ENCODE measurements at regions not wholly inside any gene's neighbourhood (a gene's known extent, or its start where the extent isn't known, plus 50 kb on each side); places are given as distances from the start of the nearest gene placed in this dataset.

DNA sequence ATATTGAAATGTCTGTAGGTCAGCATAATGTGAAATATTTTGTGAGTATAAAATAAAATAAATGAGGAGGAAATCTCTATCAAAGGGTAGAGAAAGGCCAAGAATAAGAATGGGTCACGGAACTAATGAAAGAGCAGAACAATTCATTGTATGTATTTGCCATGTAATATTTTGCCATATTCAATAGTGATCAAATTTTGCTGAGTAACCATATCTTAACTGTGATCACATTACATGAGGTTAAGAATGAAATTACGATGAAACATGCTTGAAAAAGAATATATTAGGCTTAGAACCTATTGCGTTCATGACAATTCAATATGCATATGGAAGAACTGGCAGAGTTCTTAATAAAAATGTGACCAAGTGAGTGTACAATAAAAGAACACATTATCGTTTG is 437.2 kb upstream of the NRXN1 start:
- no peak for TF ChIP-seq TAF1 (IDR thresholded peaks at IDR 0.05; ENCODE audit: borderline replicate concordance, insufficient read depth, low read length)
- no peak for TF ChIP-seq REST (IDR thresholded peaks at IDR 0.05; ENCODE audit: insufficient read depth in 1 of 2, low read depth in 2 of 2, low read length in 2 of 2)
- no peak for TF ChIP-seq POLR2AphosphoS5 (IDR thresholded peaks at IDR 0.05; ENCODE audit: low read depth, low read length)
- TF ChIP-seq FOXP2 (optimal IDR thresholded peaks at IDR 0.05; ENCODE audit: borderline replicate concordance, extremely low read depth, extremely low read length, insufficient read depth) = no peak
- no peak for TF ChIP-seq SIN3A (IDR thresholded peaks at IDR 0.05; ENCODE audit: borderline replicate concordance, insufficient read depth, low read length)

- TF ChIP-seq FOXP2 (optimal IDR thresholded peaks at IDR 0.05; ENCODE audit: borderline replicate concordance, extremely low read depth, extremely low read length, insufficient read depth) (no peak), POLR2AphosphoS5 (IDR thresholded peaks at IDR 0.05; ENCODE audit: low read depth, low read length) (no peak), TAF1 (IDR thresholded peaks at IDR 0.05; ENCODE audit: borderline replicate concordance, insufficient read depth, low read length) (no peak), REST (IDR thresholded peaks at IDR 0.05; ENCODE audit: insufficient read depth in 1 of 2, low read depth in 2 of 2, low read length in 2 of 2) (no peak), SIN3A (IDR thresholded peaks at IDR 0.05; ENCODE audit: borderline replicate concordance, insufficient read depth, low read length) (no peak)
These were observed 433.4 kb upstream of the NRXN1 start for GRCh38 chr2:51465326-51465725.

DNA sequence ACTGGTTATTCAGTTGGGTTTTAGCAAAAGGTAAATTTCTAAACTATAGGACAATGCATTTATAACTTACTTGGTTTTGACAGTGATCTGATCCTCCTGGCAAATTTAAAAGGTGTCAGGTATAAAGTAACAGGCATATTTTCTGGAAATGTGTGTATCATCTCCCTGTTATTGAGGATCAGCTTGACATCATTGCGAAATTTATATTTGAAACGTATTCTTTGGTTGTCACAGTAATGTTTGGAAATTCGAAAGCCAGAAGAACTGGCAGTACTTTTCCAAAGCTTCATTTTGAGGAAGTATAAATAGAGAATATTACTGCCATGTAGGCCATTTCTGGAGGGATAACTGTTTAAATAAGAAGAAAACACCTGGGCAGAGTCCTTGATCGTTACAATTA is 422.2 kb upstream of the NRXN1 start:
- TF ChIP-seq TAF1 (IDR thresholded peaks at IDR 0.05; ENCODE audit: borderline replicate concordance, insufficient read depth, low read length) (no peak), SIN3A (IDR thresholded peaks at IDR 0.05; ENCODE audit: borderline replicate concordance, insufficient read depth, low read length) (no peak), REST (IDR thresholded peaks at IDR 0.05; ENCODE audit: insufficient read depth in 1 of 2, low read depth in 2 of 2, low read length in 2 of 2) (no peak), FOXP2 (optimal IDR thresholded peaks at IDR 0.05; ENCODE audit: borderline replicate concordance, extremely low read depth, extremely low read length, insufficient read depth) (no peak), POLR2AphosphoS5 (IDR thresholded peaks at IDR 0.05; ENCODE audit: low read depth, low read length) (no peak)

- no peak for TF ChIP-seq REST (IDR thresholded peaks at IDR 0.05; ENCODE audit: insufficient read depth in 1 of 2, low read depth in 2 of 2, low read length in 2 of 2)
- TF ChIP-seq FOXP2 (optimal IDR thresholded peaks at IDR 0.05; ENCODE audit: borderline replicate concordance, extremely low read depth, extremely low read length, insufficient read depth) = no peak
- TF ChIP-seq POLR2AphosphoS5 (IDR thresholded peaks at IDR 0.05; ENCODE audit: low read depth, low read length) = no peak
- TF ChIP-seq SIN3A (IDR thresholded peaks at IDR 0.05; ENCODE audit: borderline replicate concordance, insufficient read depth, low read length) = no peak
- TF ChIP-seq TAF1 (IDR thresholded peaks at IDR 0.05; ENCODE audit: borderline replicate concordance, insufficient read depth, low read length) = no peak
These were observed 417.0 kb upstream of the NRXN1 start for GRCh38 chr2:51448911-51449310.

- TF ChIP-seq TAF1 (IDR thresholded peaks at IDR 0.05; ENCODE audit: borderline replicate concordance, insufficient read depth, low read length) = no peak
These were observed 409.9 kb upstream of the NRXN1 start for GRCh38 chr2:51441786-51442185.

Measured in PFSK-1 (cell line).